ENCODE measurements at regions not wholly inside any gene's neighbourhood (a gene's known extent, or its start where the extent isn't known, plus 50 kb on each side); places are given as distances from the start of the nearest gene placed in this dataset.

DNA sequence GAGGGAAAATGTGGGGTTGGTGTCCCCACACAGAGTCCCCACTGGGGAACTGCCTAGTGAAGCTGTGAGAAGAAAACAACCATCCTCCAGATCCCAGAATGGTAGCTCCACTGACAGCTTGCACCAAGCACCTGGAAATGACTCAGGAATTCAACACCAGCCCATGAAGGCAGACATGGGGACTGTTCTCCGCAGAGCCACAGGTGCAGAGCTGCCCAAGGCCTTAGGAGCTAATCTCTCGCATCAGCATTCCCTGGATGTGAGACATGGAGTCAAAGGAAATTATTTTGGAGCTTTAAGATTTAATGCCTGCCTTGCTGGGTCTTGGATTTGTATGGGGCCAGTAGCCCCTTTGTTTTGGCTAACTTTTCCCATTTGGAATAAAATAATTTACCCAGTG is 367.9 kb downstream of the FAM133A start:
- TF ChIP-seq POLR2A (IDR thresholded peaks at IDR 0.05; ENCODE audit: low read length) (no peak), GATA1 (IDR thresholded peaks at IDR 0.05; ENCODE audit: low read depth, low read length) (no peak)

DNA sequence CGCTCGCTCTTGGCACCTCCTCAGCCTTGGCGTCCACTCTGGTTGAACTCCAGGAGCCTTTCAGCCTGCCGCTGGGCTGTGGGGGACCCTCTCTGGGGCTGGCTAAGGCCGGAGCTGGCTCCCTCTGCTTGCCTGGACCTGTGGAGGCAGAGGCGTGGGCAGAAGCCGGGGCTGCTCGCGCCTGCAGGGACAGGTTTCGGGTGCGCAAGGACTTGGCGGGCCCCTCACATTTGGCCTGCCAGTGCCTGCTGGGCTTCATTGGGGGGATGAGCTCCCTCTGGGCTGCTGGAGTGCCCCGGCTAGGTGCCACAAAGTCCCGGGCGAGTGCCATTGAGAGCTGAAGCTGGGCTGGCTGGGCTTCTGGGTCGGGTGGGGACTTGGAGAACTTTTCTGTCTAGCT is 371.7 kb downstream of the FAM133A start:
- no peak for TF ChIP-seq GATA1 (IDR thresholded peaks at IDR 0.05; ENCODE audit: low read depth, low read length)
- TF ChIP-seq POLR2A (IDR thresholded peaks at IDR 0.05; ENCODE audit: low read length): no peak
- DNase-seq: no peak

More for the DNA sequence above, 367.9 kb downstream of the FAM133A start:
- no peak for DNase-seq

- no peak for DNase-seq
- TF ChIP-seq POLR2A (IDR thresholded peaks at IDR 0.05; ENCODE audit: low read length): no peak
- no peak for TF ChIP-seq GATA1 (IDR thresholded peaks at IDR 0.05; ENCODE audit: low read depth, low read length)
These were observed 377.9 kb downstream of the FAM133A start for GRCh38 chrX:94051926-94052325.

DNA sequence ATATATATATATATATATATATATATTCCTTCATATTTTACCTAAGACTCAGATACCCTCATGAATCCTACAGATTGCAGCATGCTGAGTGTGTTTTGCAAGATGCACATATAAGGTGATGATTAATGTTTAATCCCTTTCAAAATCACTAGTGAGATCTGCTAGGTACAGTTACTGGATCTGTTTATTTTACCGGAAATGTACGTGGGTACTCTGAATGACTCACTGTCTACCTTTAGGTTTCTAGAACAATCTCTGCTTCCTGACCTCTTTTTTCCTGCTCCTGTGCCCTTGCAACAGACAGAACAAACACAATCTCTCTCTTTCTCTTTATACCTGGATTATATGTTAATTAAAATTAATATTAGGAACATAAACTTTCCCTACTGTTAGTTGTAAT is 379.6 kb downstream of the FAM133A start:
- no peak for TF ChIP-seq GATA1 (IDR thresholded peaks at IDR 0.05; ENCODE audit: low read depth, low read length)
- TF ChIP-seq POLR2A (IDR thresholded peaks at IDR 0.05; ENCODE audit: low read length): no peak
- no peak for DNase-seq

DNA sequence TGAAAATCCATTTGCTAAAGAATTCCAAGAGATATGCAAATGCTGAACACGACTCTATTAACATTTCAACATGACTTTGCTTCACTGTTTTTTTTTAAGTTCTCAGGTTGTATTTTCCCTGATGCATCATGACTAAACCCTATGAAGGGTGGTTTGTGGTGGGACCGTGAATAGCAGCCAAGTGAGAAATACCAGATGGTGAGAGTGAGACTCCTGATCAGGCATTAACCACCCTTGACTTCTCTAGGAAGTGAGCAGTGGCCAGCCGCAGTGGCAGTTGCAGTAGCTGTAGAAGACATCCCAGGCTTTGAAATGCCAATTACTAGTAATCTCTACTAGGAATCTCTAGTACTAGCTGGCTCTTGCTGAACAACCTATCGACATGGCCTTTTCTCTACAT is 383.4 kb downstream of the FAM133A start:
- TF ChIP-seq GATA1 (IDR thresholded peaks at IDR 0.05; ENCODE audit: low read depth, low read length) (no peak), POLR2A (IDR thresholded peaks at IDR 0.05; ENCODE audit: low read length) (no peak)
- DNase-seq: no peak

GRCh38 chrX:94058728-94059382 is 384.8 kb downstream of the FAM133A start:
- no peak for TF ChIP-seq POLR2A (IDR thresholded peaks at IDR 0.05; ENCODE audit: low read length)
- no peak for TF ChIP-seq GATA1 (IDR thresholded peaks at IDR 0.05; ENCODE audit: low read depth, low read length)
- DNase-seq: peak; percentile 0 to 4

- no peak for TF ChIP-seq POLR2A (IDR thresholded peaks at IDR 0.05; ENCODE audit: low read length)
- DNase-seq: no peak
These were observed 391.1 kb downstream of the FAM133A start for GRCh38 chrX:94065091-94065490.

DNA sequence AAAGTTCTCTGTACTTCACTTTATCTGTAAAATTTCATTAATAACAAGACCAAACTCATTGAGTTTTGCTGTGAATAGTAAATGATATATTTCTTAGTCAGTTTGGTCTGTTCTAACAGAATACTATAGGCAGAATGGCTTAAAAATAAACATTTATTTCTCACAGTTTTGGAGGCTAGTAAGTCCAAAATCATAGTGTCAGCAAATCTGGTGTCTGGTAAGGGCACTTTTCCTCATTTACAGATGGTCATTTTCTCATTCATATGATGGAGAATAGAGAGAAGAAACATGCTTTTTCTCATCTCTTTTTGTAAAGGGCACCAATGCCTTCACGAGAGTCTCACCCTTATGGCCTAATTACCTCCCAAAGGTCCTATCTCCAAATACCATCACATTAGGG is 415.1 kb downstream of the FAM133A start:
- no peak for TF ChIP-seq POLR2A (IDR thresholded peaks at IDR 0.05; ENCODE audit: low read length)
- no peak for TF ChIP-seq GATA1 (IDR thresholded peaks at IDR 0.05; ENCODE audit: low read depth, low read length)
- no peak for DNase-seq

- no peak for TF ChIP-seq POLR2A (IDR thresholded peaks at IDR 0.05; ENCODE audit: low read length)
- no peak for TF ChIP-seq GATA1 (IDR thresholded peaks at IDR 0.05; ENCODE audit: low read depth, low read length)
- DNase-seq: no peak
These were observed 423.9 kb downstream of the FAM133A start for GRCh38 chrX:94097868-94098267.

DNA sequence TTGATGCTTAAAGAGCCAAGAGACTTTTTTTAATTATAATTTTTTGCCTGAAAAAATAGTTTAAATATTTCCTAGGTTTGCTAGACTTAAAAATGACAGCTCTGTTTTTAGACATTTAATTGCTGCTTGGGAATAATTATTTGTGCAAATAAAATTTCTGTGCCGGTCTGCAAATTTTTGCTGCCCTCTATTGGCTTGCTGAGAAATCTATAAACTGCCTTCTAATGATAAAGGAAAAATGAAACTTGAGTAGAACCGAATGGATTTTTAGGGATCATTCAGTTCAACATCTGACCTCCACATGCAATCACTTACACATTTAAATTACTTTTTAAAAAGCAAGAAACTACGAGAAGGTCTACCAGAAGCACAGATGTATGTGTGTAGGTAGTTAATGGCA is 434.0 kb downstream of the FAM133A start:
- TF ChIP-seq GATA1 (IDR thresholded peaks at IDR 0.05; ENCODE audit: low read depth, low read length) (no peak), POLR2A (IDR thresholded peaks at IDR 0.05; ENCODE audit: low read length) (no peak)
- no peak for DNase-seq

DNA sequence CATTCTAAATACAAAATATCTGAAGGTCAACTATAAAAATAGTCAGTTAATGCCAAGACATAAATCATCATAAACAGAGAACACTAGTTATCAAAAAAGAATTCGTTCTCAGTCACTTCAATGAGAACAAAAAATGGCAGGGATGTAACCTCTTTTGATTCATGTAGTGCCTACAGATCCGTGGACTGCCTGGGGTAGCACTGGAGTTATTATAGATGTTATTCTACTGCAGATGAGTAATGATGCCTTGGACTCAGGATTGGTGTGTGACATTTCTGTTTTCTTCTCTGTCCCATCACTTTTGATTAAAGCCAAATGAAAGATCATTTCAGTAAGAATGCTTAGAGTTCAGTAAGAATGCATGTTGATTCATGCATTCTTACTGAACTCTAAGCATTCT is 440.4 kb downstream of the FAM133A start:
- no peak for DNase-seq
- no peak for TF ChIP-seq GATA1 (IDR thresholded peaks at IDR 0.05; ENCODE audit: low read depth, low read length)
- TF ChIP-seq POLR2A (IDR thresholded peaks at IDR 0.05; ENCODE audit: low read length): no peak

- TF ChIP-seq GATA1 (IDR thresholded peaks at IDR 0.05; ENCODE audit: low read depth, low read length) (no peak), POLR2A (IDR thresholded peaks at IDR 0.05; ENCODE audit: low read length) (no peak)
- no peak for DNase-seq
These were observed 447.8 kb downstream of the FAM133A start for GRCh38 chrX:94121799-94122198.

DNA sequence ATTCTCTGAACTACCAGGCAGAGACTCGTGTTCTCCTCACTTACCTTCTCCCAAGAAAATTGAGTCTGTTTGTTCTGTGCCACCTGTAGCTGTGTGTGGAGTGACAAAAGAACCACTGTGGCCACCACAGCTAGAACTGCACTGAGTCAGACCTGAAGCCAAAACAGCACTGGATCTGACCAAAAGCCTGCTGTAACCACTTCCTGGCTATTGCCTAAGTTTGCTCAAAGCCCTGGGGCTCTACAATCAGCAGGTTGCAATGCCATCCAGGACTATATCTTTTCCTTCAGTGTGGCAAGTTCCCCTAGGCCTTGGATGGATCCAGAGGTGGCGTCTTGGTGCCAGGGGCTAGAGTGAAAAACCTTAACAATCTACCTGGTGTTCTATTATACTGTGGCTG is 449.1 kb downstream of the FAM133A start:
- DNase-seq: no peak
- no peak for TF ChIP-seq GATA1 (IDR thresholded peaks at IDR 0.05; ENCODE audit: low read depth, low read length)
- TF ChIP-seq POLR2A (IDR thresholded peaks at IDR 0.05; ENCODE audit: low read length): no peak

DNA sequence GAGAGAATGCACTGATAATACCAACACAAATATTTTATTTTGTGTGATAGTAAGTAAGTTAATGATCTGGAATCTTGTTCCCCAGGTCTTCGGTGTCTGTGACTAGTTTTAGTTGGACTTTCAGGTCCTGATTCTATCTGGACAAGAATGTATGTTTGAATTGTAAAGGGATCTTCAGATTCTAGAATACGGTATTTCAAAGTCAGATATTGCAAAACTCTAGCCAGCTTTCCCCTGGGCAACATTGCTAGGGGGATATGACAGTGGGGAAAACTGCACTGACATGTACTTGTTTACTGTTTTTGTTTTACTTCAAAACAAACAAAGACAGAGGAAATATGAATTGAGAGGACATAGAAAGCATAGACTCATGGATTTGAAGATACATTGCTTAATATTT is 489.0 kb downstream of the FAM133A start:
- no peak for DNase-seq
- TF ChIP-seq GATA1 (IDR thresholded peaks at IDR 0.05; ENCODE audit: low read depth, low read length) (no peak), POLR2A (IDR thresholded peaks at IDR 0.05; ENCODE audit: low read length) (no peak)

DNA sequence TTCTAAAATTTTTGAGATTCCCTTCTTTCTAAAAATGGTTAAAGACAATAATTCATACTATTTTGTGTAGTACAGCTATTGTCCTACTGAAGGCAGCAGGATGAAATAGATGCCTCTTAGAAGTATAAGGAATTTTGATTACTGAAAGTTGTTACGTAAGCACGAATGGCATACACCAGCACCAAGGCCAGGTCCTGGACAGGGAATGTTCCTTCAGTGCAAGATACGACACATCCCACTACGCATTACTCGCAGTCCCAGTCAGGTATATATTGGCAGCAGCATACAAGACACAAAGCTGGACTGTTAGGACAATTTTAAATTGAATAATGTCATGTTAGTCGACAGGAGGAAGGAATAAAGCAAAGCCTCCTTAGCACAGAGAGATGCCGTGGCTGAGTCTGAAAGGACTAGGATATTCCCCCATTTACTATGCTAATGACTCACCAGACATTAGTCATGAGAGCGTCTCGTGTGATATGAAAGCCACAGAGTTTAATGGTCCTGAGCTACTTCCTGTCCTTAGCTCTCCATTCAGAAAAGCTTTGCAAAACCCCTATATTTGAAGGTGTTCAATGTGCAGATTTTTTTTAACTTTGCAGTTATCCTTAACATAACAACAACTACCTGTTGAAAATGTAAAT is 504.3 kb downstream of the FAM133A start:
- DNase-seq: no peak
- TF ChIP-seq POLR2A (IDR thresholded peaks at IDR 0.05; ENCODE audit: low read length): no peak
- TF ChIP-seq GATA1 (IDR thresholded peaks at IDR 0.05; ENCODE audit: low read depth, low read length): no peak

Measured in erythroblast (primary cell).